ENCODE measurements at regions not wholly inside any gene's neighbourhood (a gene's known extent, or its start where the extent isn't known, plus 50 kb on each side); places are given as distances from the start of the nearest gene placed in this dataset.

DNA sequence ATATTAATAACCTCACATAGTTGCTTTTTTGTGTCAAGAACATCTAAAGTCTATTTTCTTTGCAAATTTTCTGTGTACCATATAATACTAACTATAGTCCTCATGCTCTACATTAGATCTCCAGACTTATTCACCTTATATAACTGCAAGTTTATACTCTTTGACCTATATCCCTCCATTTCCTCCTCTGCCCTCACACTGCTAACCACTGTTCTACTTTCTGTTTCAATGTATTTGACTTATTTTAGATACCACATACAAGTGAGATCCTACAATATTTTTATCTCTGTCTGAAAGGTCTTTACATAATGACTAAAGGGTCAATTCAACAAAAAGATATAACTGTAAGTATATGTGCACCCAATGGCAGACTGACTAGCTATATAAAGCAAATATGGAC lies 789.7 kb upstream of the ZNF608 start:
- Histone ChIP-seq H3K27ac (ENCODE audit: low read depth, low read length, poor library complexity, severe bottlenecking) (no peak overlapping the region), H3K4me1 (ENCODE audit: insufficient read depth, low read length, poor library complexity, severe bottlenecking) (no peaks in the 10 kb centered on the region), H3K9me2 (ENCODE audit: insufficient read depth, low read length) (no peaks in the 10 kb centered on the region), H3K9me3 (ENCODE audit: low read length) (no peaks in the 10 kb centered on the region), H3K4me3 (ENCODE audit: low read depth, low read length, poor library complexity, severe bottlenecking) (no peak overlapping the region), H3K4me2 (ENCODE audit: low read length) (no peak overlapping the region), H3K36me3 (ENCODE audit: insufficient read depth, low read length) (no peaks in the 10 kb centered on the region), H3K79me2 (ENCODE audit: insufficient read depth, low read depth, low read length) (no peaks in the 10 kb centered on the region), H2AFZ (ENCODE audit: low read length) (no peak overlapping the region), H4K20me1 (ENCODE audit: insufficient read depth, low read length) (no peaks in the 10 kb centered on the region)
- ChIA-PET POLR2A (no interaction called here), CTCF (ENCODE audit: unreplicated experiment) (no interaction called here)
- intact Hi-C loops (cut with micrococcal nuclease; ENCODE audit: unreplicated experiment): no loop called here
- BruUV-seq (replicated peaks): no TSS peak
- TF ChIP-seq EZH2phosphoT487 (IDR thresholded peaks at IDR 0.05; ENCODE audit: borderline replicate concordance, low read depth, low read length): no peak
- TF ChIP-seq, protein P1, sequence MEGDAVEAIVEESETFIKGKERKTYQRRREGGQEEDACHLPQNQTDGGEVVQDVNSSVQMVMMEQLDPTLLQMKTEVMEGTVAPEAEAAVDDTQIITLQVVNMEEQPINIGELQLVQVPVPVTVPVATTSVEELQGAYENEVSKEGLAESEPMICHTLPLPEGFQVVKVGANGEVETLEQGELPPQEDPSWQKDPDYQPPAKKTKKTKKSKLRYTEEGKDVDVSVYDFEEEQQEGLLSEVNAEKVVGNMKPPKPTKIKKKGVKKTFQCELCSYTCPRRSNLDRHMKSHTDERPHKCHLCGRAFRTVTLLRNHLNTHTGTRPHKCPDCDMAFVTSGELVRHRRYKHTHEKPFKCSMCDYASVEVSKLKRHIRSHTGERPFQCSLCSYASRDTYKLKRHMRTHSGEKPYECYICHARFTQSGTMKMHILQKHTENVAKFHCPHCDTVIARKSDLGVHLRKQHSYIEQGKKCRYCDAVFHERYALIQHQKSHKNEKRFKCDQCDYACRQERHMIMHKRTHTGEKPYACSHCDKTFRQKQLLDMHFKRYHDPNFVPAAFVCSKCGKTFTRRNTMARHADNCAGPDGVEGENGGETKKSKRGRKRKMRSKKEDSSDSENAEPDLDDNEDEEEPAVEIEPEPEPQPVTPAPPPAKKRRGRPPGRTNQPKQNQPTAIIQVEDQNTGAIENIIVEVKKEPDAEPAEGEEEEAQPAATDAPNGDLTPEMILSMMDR (conservative IDR thresholded peaks at IDR 0.05; ENCODE audit: low read length): no peak
- no peak for DNase-seq (ENCODE audit: low spot score)

DNA sequence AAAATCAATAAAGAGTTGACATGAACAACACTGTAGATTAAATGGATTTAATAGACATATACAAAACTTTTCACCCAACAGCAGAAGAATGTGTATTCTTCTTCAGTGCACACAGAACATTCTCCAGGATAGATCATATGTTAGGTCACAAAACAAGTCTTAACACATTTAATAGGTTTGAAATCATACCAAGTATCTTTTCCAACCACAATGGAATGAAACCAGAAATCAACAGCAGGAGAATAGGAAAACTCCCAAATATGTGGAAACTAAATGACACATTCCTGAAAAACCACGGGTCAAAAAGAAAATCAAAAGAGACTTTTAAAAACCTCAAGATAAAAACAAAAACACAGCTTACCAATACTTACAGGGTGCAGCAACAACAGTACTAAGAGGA lies 790.1 kb upstream of the ZNF608 start:
- TF ChIP-seq EZH2phosphoT487 (IDR thresholded peaks at IDR 0.05; ENCODE audit: borderline replicate concordance, low read depth, low read length): no peak
- TF ChIP-seq, protein P1 (conservative IDR thresholded peaks at IDR 0.05; ENCODE audit: low read length): no peak
- Histone ChIP-seq H3K9me2 (ENCODE audit: insufficient read depth, low read length) (no peaks in the 10 kb centered on the region), H4K20me1 (ENCODE audit: insufficient read depth, low read length) (no peaks in the 10 kb centered on the region), H3K4me2 (ENCODE audit: low read length) (no peak overlapping the region), H3K79me2 (ENCODE audit: insufficient read depth, low read depth, low read length) (no peaks in the 10 kb centered on the region), H3K4me3 (ENCODE audit: low read depth, low read length, poor library complexity, severe bottlenecking) (no peak overlapping the region), H3K36me3 (ENCODE audit: insufficient read depth, low read length) (no peaks in the 10 kb centered on the region), H3K9me3 (ENCODE audit: low read length) (no peaks in the 10 kb centered on the region), H3K4me1 (ENCODE audit: insufficient read depth, low read length, poor library complexity, severe bottlenecking) (no peaks in the 10 kb centered on the region), H3K27ac (ENCODE audit: low read depth, low read length, poor library complexity, severe bottlenecking) (no peak overlapping the region), H2AFZ (ENCODE audit: low read length) (no peak overlapping the region)
- no TSS peak for BruUV-seq (replicated peaks)
- no peak for DNase-seq (ENCODE audit: low spot score)
- POLR2A ChIA-PET: interaction anchor here (0.6 kb wide), 1 partner anchor 68 kb away, joined by 3 read pairs; no protein-coding TSS in a partner anchor
- intact Hi-C loops (cut with micrococcal nuclease; ENCODE audit: unreplicated experiment): no loop called here
- CTCF ChIA-PET (ENCODE audit: unreplicated experiment): no interaction called here

DNA sequence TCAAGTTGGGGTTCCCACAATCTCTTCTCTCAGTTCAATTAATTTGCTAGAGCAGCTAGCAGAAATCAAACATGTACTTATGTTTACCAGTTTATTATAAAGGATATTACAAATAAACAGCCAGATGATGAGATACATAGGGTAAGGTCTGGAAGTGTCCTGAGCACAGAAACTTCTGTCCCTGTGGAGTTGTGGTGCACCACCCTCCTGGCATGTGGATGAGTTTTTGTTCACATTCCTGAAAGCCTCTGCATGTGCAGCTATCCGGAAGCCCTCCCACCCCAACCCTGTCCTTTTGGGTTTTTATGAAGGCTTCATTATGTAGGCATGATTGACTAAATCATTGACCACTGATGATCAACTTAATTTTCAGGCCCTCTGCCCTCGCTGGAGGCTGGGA lies 791.2 kb upstream of the ZNF608 start:
- POLR2A ChIA-PET: no interaction called here

More for the DNA sequence above, 791.2 kb upstream of the ZNF608 start:
- no peak overlapping the region for H3K4me2 ChIP-seq (ENCODE audit: low read length)
- CTCF ChIA-PET (ENCODE audit: unreplicated experiment): no interaction called here
- H3K4me1 ChIP-seq (ENCODE audit: insufficient read depth, low read length, poor library complexity, severe bottlenecking): no peaks in the 10 kb centered on the region
- no TSS peak for BruUV-seq (replicated peaks)
- intact Hi-C loops (cut with micrococcal nuclease; ENCODE audit: unreplicated experiment): no loop called here
- H3K9me3 ChIP-seq (ENCODE audit: low read length): no peaks in the 10 kb centered on the region
- H2AFZ ChIP-seq (ENCODE audit: low read length): no peak overlapping the region
- no peak overlapping the region for H3K4me3 ChIP-seq (ENCODE audit: low read depth, low read length, poor library complexity, severe bottlenecking)
- no peak for DNase-seq (ENCODE audit: low spot score)
- no peak overlapping the region for H3K27ac ChIP-seq (ENCODE audit: low read depth, low read length, poor library complexity, severe bottlenecking)
- H3K9me2 ChIP-seq (ENCODE audit: insufficient read depth, low read length): no peaks in the 10 kb centered on the region
- H3K36me3 ChIP-seq (ENCODE audit: insufficient read depth, low read length): no peaks in the 10 kb centered on the region
- TF ChIP-seq, protein P1 (conservative IDR thresholded peaks at IDR 0.05; ENCODE audit: low read length): no peak
- no peak for TF ChIP-seq EZH2phosphoT487 (IDR thresholded peaks at IDR 0.05; ENCODE audit: borderline replicate concordance, low read depth, low read length)
- no peaks in the 10 kb centered on the region for H4K20me1 ChIP-seq (ENCODE audit: insufficient read depth, low read length)
- H3K79me2 ChIP-seq (ENCODE audit: insufficient read depth, low read depth, low read length): no peaks in the 10 kb centered on the region
